LoVo (cell line): ENCODE measurements at regions not wholly inside any gene's neighbourhood (a gene's known extent, or its start where the extent isn't known, plus 50 kb on each side); places are given as distances from the start of the nearest gene placed in this dataset.
"Not testable (repeated sequence)": the region's sequence is repeated elsewhere in the genome, so short reads cannot be mapped to it uniquely, and the experiment has no call there.

Experiments
- DNase-seq: peaks from one replicate; pipeline ENCODE4 v3.0.0-alpha.2; 2016; ENCODE audit warnings: low spot score

GRCh38 chr4:84279678-84280077, 219.4 kb downstream of the NKX6-1 start:
- no peak for DNase-seq

- DNase-seq: no peak
These were observed 221.2 kb downstream of the NKX6-1 start for GRCh38 chr4:84277923-84278322.

GRCh38 chr4:84276752-84277151, 222.3 kb downstream of the NKX6-1 start:
- DNase-seq: no peak

- no peak for DNase-seq
These were observed 229.5 kb downstream of the NKX6-1 start for GRCh38 chr4:84269536-84270044.

- DNase-seq: no peak
These were observed 234.4 kb downstream of the NKX6-1 start for GRCh38 chr4:84264652-84265051.

- DNase-seq: no peak
These were observed 235.7 kb downstream of the NKX6-1 start for GRCh38 chr4:84263415-84263814.

- no peak for DNase-seq
These were observed 238.6 kb downstream of the NKX6-1 start for GRCh38 chr4:84260495-84260894.

GRCh38 chr4:84258905-84259830, 239.9 kb downstream of the NKX6-1 start:
- peak; percentile 35 for DNase-seq

- no peak for DNase-seq
These were observed 244.6 kb downstream of the NKX6-1 start for GRCh38 chr4:84254537-84254936.

GRCh38 chr4:84249521-84249920, 249.6 kb downstream of the NKX6-1 start:
- no peak for DNase-seq

- not testable (repeated sequence) for DNase-seq
These were observed 254.1 kb downstream of the NKX6-1 start for GRCh38 chr4:84245042-84245441.

GRCh38 chr4:84244346-84244801, 254.7 kb downstream of the NKX6-1 start:
- DNase-seq: not testable (repeated sequence)

- no peak for DNase-seq
These were observed 255.4 kb downstream of the NKX6-1 start for GRCh38 chr4:84243685-84244084.

GRCh38 chr4:84239278-84239845, 259.7 kb downstream of the NKX6-1 start:
- no peak for DNase-seq

GRCh38 chr4:84238247-84239090, 260.6 kb downstream of the NKX6-1 start:
- no peak for DNase-seq

GRCh38 chr4:84237008-84237407, 262.1 kb downstream of the NKX6-1 start:
- no peak for DNase-seq

GRCh38 chr4:84235126-84235944, 263.8 kb downstream of the NKX6-1 start:
- no peak for DNase-seq

GRCh38 chr4:84232309-84233095, 266.6 kb downstream of the NKX6-1 start:
- DNase-seq: no peak

- DNase-seq: no peak
These were observed 267.5 kb downstream of the NKX6-1 start for GRCh38 chr4:84231539-84232055.

- no peak for DNase-seq
These were observed 274.6 kb downstream of the NKX6-1 start for GRCh38 chr4:84224522-84224921.
